Activated T-cell treated with anti-CD3 and anti-CD28 coated beads, Interleukin-2, amount 50 U/mL, for 4 hours (primary cell): ENCODE measurements at regions not wholly inside any gene's neighbourhood (a gene's known extent, or its start where the extent isn't known, plus 50 kb on each side); places are given as distances from the start of the nearest gene placed in this dataset.
"Not testable (repeated sequence)": the region's sequence is repeated elsewhere in the genome, so short reads cannot be mapped to it uniquely, and the experiment has no call there.

Experiments
- ATAC-seq, 2 donors: fragments of 200-7000 bp; cut with Tn5 transposase; one replicate each; pipeline ENCODE4 v1.10.0; 2021
- DNase-seq: peaks from one replicate; pipeline ENCODE4 v3.0.0-alpha.2; 2020
- H3K27me3 Mint-ChIP-seq: one replicate; pipeline ENCODE4 v1.8.0; 2021; ENCODE audit warnings: low read depth, mixed read lengths
- H3K36me3 Mint-ChIP-seq: one replicate; pipeline ENCODE4 v1.8.0; 2022; ENCODE audit warnings: mixed read lengths; ENCODE audit not compliant: insufficient read depth
- H3K4me1 Mint-ChIP-seq: one replicate; pipeline ENCODE4 v1.8.0; 2021; ENCODE audit warnings: low read depth, mixed read lengths
- H3K4me3 Mint-ChIP-seq: one replicate; pipeline ENCODE4 v1.8.0; 2021; ENCODE audit warnings: mild to moderate bottlenecking, moderate library complexity, mixed read lengths
- H3K9me3 Mint-ChIP-seq: one replicate; pipeline ENCODE4 v1.8.0; 2021; ENCODE audit warnings: mixed read lengths

GRCh38 chr18:22285361-22286140 lies 116.2 kb downstream of the GATA6 start:
- peaks cover 8% of the 10 kb centered on the region for H3K9me3 Mint-ChIP-seq
- no peak for DNase-seq
- no peak overlapping the region for H3K4me3 Mint-ChIP-seq
- H3K27me3 Mint-ChIP-seq: no peaks in the 10 kb centered on the region
- no peaks in the 10 kb centered on the region for H3K36me3 Mint-ChIP-seq
- peaks cover 4% of the 10 kb centered on the region for H3K4me1 Mint-ChIP-seq
- no peak for ATAC-seq

GRCh38 chr18:22284581-22285360 lies 115.4 kb downstream of the GATA6 start:
- H3K27me3 Mint-ChIP-seq: no peaks in the 10 kb centered on the region
- no peak for DNase-seq
- H3K36me3 Mint-ChIP-seq: no peaks in the 10 kb centered on the region

GRCh38 chr18:22283855-22284254 lies 114.5 kb downstream of the GATA6 start:
- not testable (repeated sequence) for H3K9me3 Mint-ChIP-seq, ATAC-seq, H3K4me1 Mint-ChIP-seq, H3K4me3 Mint-ChIP-seq, H3K36me3 Mint-ChIP-seq, DNase-seq, H3K27me3 Mint-ChIP-seq

More at GRCh38 chr18:22284581-22285360, 115.4 kb downstream of the GATA6 start:
- no peak for ATAC-seq
- Mint-ChIP-seq H3K4me1 (peaks cover 4% of the 10 kb centered on the region), H3K4me3 (no peak overlapping the region), H3K9me3 (peaks cover 8% of the 10 kb centered on the region)

- Mint-ChIP-seq H3K4me3 (no peak overlapping the region), H3K27me3 (peaks cover 5% of the 10 kb centered on the region), H3K4me1 (peaks cover 4% of the 10 kb centered on the region), H3K9me3 (peaks cover 4% of the 10 kb centered on the region), H3K36me3 (no peaks in the 10 kb centered on the region)
- DNase-seq: no peak
- ATAC-seq: no peak
These were observed 114.0 kb downstream of the GATA6 start for GRCh38 chr18:22283397-22283796.

- ATAC-seq: no peak
- Mint-ChIP-seq H3K4me1 (peaks cover 4% of the 10 kb centered on the region), H3K9me3 (peaks cover 4% of the 10 kb centered on the region), H3K27me3 (peaks cover 5% of the 10 kb centered on the region), H3K36me3 (no peaks in the 10 kb centered on the region), H3K4me3 (no peak overlapping the region)
- no peak for DNase-seq
These were observed 113.7 kb downstream of the GATA6 start for GRCh38 chr18:22283116-22283395.

GRCh38 chr18:22282311-22283115 lies 113.1 kb downstream of the GATA6 start:
- Mint-ChIP-seq H3K4me1 (peaks cover 4% of the 10 kb centered on the region), H3K9me3 (peaks cover 4% of the 10 kb centered on the region), H3K36me3 (no peaks in the 10 kb centered on the region), H3K27me3 (peaks cover 5% of the 10 kb centered on the region), H3K4me3 (no peak overlapping the region)
- DNase-seq: no peak
- peak; percentile 65 to 83 for ATAC-seq

GRCh38 chr18:22280453-22280750 lies 111.0 kb downstream of the GATA6 start:
- H3K27me3 Mint-ChIP-seq: peaks cover 5% of the 10 kb centered on the region
- H3K36me3 Mint-ChIP-seq: no peaks in the 10 kb centered on the region
- H3K4me3 Mint-ChIP-seq: no peak overlapping the region
- peaks cover 2% of the 10 kb centered on the region for H3K4me1 Mint-ChIP-seq
- DNase-seq (no peak), ATAC-seq (no peak)
- peaks cover 4% of the 10 kb centered on the region for H3K9me3 Mint-ChIP-seq

GRCh38 chr18:22279741-22280452 lies 110.5 kb downstream of the GATA6 start:
- no peak for ATAC-seq
- peaks cover 4% of the 10 kb centered on the region for H3K9me3 Mint-ChIP-seq
- H3K27me3 Mint-ChIP-seq: peaks cover 5% of the 10 kb centered on the region
- no peak overlapping the region for H3K4me3 Mint-ChIP-seq
- no peak for DNase-seq
- H3K36me3 Mint-ChIP-seq: no peaks in the 10 kb centered on the region
- H3K4me1 Mint-ChIP-seq: peaks cover 2% of the 10 kb centered on the region

GRCh38 chr18:22278798-22279197 lies 109.4 kb downstream of the GATA6 start:
- Mint-ChIP-seq H3K4me3 (no peak overlapping the region), H3K36me3 (no peaks in the 10 kb centered on the region), H3K4me1 (peaks cover 2% of the 10 kb centered on the region), H3K9me3 (peaks cover 4% of the 10 kb centered on the region), H3K27me3 (peaks cover 5% of the 10 kb centered on the region)
- ATAC-seq: no peak
- no peak for DNase-seq

- Mint-ChIP-seq H3K4me3 (no peak overlapping the region), H3K27me3 (peaks cover 5% of the 10 kb centered on the region), H3K9me3 (peaks cover 4% of the 10 kb centered on the region), H3K4me1 (peaks cover 2% of the 10 kb centered on the region), H3K36me3 (no peaks in the 10 kb centered on the region)
- no peak for DNase-seq
- ATAC-seq: no peak
These were observed 108.4 kb downstream of the GATA6 start for GRCh38 chr18:22277758-22278157.

- Mint-ChIP-seq H3K4me1 (no peaks in the 10 kb centered on the region), H3K27me3 (peaks cover 5% of the 10 kb centered on the region), H3K9me3 (no peaks in the 10 kb centered on the region), H3K4me3 (no peak overlapping the region), H3K36me3 (no peaks in the 10 kb centered on the region)
- no peak for DNase-seq
- no peak for ATAC-seq
These were observed 106.9 kb downstream of the GATA6 start for GRCh38 chr18:22276334-22276713.

GRCh38 chr18:22275706-22276333 lies 106.4 kb downstream of the GATA6 start:
- no peaks in the 10 kb centered on the region for H3K9me3 Mint-ChIP-seq
- H3K4me1 Mint-ChIP-seq: no peaks in the 10 kb centered on the region
- ATAC-seq (no peak), DNase-seq (no peak)
- no peak overlapping the region for H3K4me3 Mint-ChIP-seq
- no peaks in the 10 kb centered on the region for H3K36me3 Mint-ChIP-seq
- peaks cover 5% of the 10 kb centered on the region for H3K27me3 Mint-ChIP-seq

GRCh38 chr18:22273101-22274039 lies 104.0 kb downstream of the GATA6 start:
- DNase-seq: no peak
- no peaks in the 10 kb centered on the region for H3K36me3 Mint-ChIP-seq
- no peaks in the 10 kb centered on the region for H3K4me1 Mint-ChIP-seq
- ATAC-seq: no peak
- H3K27me3 Mint-ChIP-seq: peaks cover 5% of the 10 kb centered on the region
- no peak overlapping the region for H3K4me3 Mint-ChIP-seq
- H3K9me3 Mint-ChIP-seq: no peaks in the 10 kb centered on the region
